ENCODE measurements at regions not wholly inside any gene's neighbourhood (a gene's known extent, or its start where the extent isn't known, plus 50 kb on each side); places are given as distances from the start of the nearest gene placed in this dataset.

- 31% methylated on average over 2 of the region's 2 CpGs for WGBS (ENCODE audit: insufficient coverage, low coverage, low lambda C conversion rate, missing lambda C conversion rate)
- TF ChIP-seq CTCF (IDR thresholded peaks at IDR 0.05): no peak
- peak; percentile 50 for TF ChIP-seq POLR2A (IDR thresholded peaks at IDR 0.05)
- ATAC-seq (no peak), DNase-seq (no peak)
- no peaks in the 10 kb centered on the region for H3K27me3 ChIP-seq
- no peaks in the 10 kb centered on the region for H3K9me3 ChIP-seq
- H3K36me3 ChIP-seq: no peaks in the 10 kb centered on the region
- no peak overlapping the region for H3K27ac ChIP-seq
- H3K4me3 ChIP-seq: no peak overlapping the region
- peaks cover 0 to 46% (median 14%) of the 10 kb centered on the region in 4 donors for H3K4me1 ChIP-seq
- intact Hi-C loops (cut with DNase I): no loop called here
These were observed 141.5 kb downstream of the AQP9 start for GRCh38 chr15:58279654-58280053.

GRCh38 chr15:58282060-58282708 is 144.0 kb downstream of the AQP9 start:
- Histone ChIP-seq H3K4me3 (peak overlapping the region in 1 of 3 donors; percentile 3), H3K36me3 (no peaks in the 10 kb centered on the region), H3K27me3 (no peaks in the 10 kb centered on the region), H3K27ac (peak overlapping the region; percentile 4 to 89 (median 59)), H3K4me1 (peaks cover 0 to 58% (median 19%) of the 10 kb centered on the region in 4 donors), H3K9me3 (no peaks in the 10 kb centered on the region)
- intact Hi-C loops (cut with DNase I): no loop called here
- DNase-seq (peak in 1 of 3 donors; percentile 72), ATAC-seq (peak; percentile 11 to 60 (median 45))
- WGBS (ENCODE audit: insufficient coverage, low coverage, low lambda C conversion rate, missing lambda C conversion rate): 14% methylated on average over 3 of the region's 3 CpGs
- TF ChIP-seq POLR2A (IDR thresholded peaks at IDR 0.05) (no peak), CTCF (IDR thresholded peaks at IDR 0.05) (no peak)

DNA sequence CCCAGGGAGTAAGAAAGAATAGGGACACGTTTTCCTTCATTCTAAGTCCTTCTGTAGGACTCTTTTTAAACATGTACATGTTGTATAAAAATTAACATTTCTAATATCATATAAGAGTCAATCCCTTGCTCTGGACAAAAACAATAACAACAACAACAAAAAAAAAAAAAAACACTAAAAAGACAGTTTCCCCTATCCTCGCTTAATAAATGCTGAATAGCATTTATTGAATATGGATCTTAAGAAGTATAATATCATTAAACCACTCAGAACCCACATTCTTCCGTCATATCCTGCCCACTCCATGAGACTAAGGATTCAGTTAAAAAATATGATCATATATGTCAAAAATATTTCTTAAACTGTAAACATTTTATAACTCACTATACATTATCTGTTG is 145.1 kb downstream of the AQP9 start:
- peak overlapping the region; percentile 73 to 89 (median 75) for H3K27ac ChIP-seq
- H3K27me3 ChIP-seq: no peaks in the 10 kb centered on the region
- TF ChIP-seq POLR2A (IDR thresholded peaks at IDR 0.05): no peak
- no peak for TF ChIP-seq CTCF (IDR thresholded peaks at IDR 0.05)
- H3K4me1 ChIP-seq: peaks cover 0 to 61% (median 21%) of the 10 kb centered on the region in 4 donors
- intact Hi-C loops (cut with DNase I): no loop called here
- 50% methylated on average over 3 of the region's 3 CpGs for WGBS (ENCODE audit: insufficient coverage, low coverage, low lambda C conversion rate, missing lambda C conversion rate)
- peak overlapping the region in 2 of 3 donors; percentile 9 to 14 for H3K4me3 ChIP-seq
- H3K9me3 ChIP-seq: no peaks in the 10 kb centered on the region
- DNase-seq (no peak), ATAC-seq (no peak)
- no peaks in the 10 kb centered on the region for H3K36me3 ChIP-seq

GRCh38 chr15:58284293-58284692 is 146.1 kb downstream of the AQP9 start:
- peak; percentile 44 to 68 (median 54) for ATAC-seq

More at GRCh38 chr15:58284293-58284692, 146.1 kb downstream of the AQP9 start:
- no peaks in the 10 kb centered on the region for H3K36me3 ChIP-seq
- intact Hi-C loops (cut with DNase I): no loop called here
- peak overlapping the region; percentile 73 to 89 (median 75) for H3K27ac ChIP-seq
- WGBS (ENCODE audit: insufficient coverage, low coverage, low lambda C conversion rate, missing lambda C conversion rate): 29% methylated on average over 5 of the region's 5 CpGs
- H3K9me3 ChIP-seq: no peaks in the 10 kb centered on the region
- DNase-seq: peak in 2 of 3 donors; percentile 42 to 59
- peak overlapping the region in 2 of 3 donors; percentile 9 to 14 for H3K4me3 ChIP-seq
- H3K27me3 ChIP-seq: no peaks in the 10 kb centered on the region
- peaks cover 0 to 61% (median 20%) of the 10 kb centered on the region in 4 donors for H3K4me1 ChIP-seq
- no peak for TF ChIP-seq CTCF (IDR thresholded peaks at IDR 0.05)
- TF ChIP-seq POLR2A (IDR thresholded peaks at IDR 0.05): no peak
